ENCODE measurements at regions not wholly inside any gene's neighbourhood (a gene's known extent, or its start where the extent isn't known, plus 50 kb on each side); places are given as distances from the start of the nearest gene placed in this dataset.

GRCh38 chr13:22195726-22196125 is 524.9 kb downstream of the FGF9 start:
- CTCF ChIA-PET: no interaction called here
- POLR2A ChIA-PET: no interaction called here

GRCh38 chr13:22196777-22197176 is 525.9 kb downstream of the FGF9 start:
- Mint-ChIP-seq H3K36me3 (ENCODE audit: low read depth) (no peaks in the 10 kb centered on the region), H3K27ac (no peak overlapping the region), H3K4me1 (peaks cover 5% of the 10 kb centered on the region), H3K27me3 (no peaks in the 10 kb centered on the region), H3K9me3 (no peaks in the 10 kb centered on the region), H3K4me3 (no peak overlapping the region)
- no peak for TF ChIP-seq CTCF (IDR thresholded peaks at IDR 0.05)
- ATAC-seq (ENCODE audit: low read depth): no peak
- CTCF ChIA-PET: no interaction called here
- POLR2A ChIA-PET: no interaction called here
- intact Hi-C loops (cut with micrococcal nuclease): no loop called here
- DNase-seq: no peak

More at GRCh38 chr13:22195726-22196125, 524.9 kb downstream of the FGF9 start:
- intact Hi-C loops (cut with micrococcal nuclease): no loop called here
- Mint-ChIP-seq H3K27me3 (no peaks in the 10 kb centered on the region), H3K9me3 (no peaks in the 10 kb centered on the region), H3K36me3 (ENCODE audit: low read depth) (no peaks in the 10 kb centered on the region), H3K4me3 (no peak overlapping the region), H3K4me1 (peaks cover 5% of the 10 kb centered on the region), H3K27ac (no peak overlapping the region)
- DNase-seq (no peak), ATAC-seq (ENCODE audit: low read depth) (no peak)
- no peak for TF ChIP-seq CTCF (IDR thresholded peaks at IDR 0.05)

DNA sequence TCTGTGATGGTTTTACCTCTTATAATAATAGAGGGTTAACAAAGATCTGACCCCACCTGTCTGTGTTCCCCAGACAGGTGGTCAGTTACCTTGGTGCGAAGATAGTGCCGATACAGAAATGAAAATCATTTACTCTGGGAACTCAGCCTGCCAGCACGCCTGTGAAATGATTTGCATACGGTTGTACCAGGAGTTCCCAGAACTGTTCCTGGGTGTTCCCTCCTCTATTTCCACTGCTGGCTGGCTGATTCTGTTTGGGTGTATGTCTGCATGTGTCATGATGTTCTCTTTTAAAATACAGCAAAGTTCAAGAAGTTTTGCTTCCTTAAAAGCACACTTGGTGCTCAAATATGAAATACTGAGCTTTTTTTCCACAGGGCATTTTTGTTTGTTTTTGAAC is 527.1 kb downstream of the FGF9 start:
- Mint-ChIP-seq H3K4me1 (peaks cover 5% of the 10 kb centered on the region), H3K4me3 (no peak overlapping the region), H3K36me3 (ENCODE audit: low read depth) (no peaks in the 10 kb centered on the region), H3K27ac (no peak overlapping the region), H3K9me3 (no peaks in the 10 kb centered on the region), H3K27me3 (no peaks in the 10 kb centered on the region)
- POLR2A ChIA-PET: no interaction called here
- DNase-seq (no peak), ATAC-seq (ENCODE audit: low read depth) (no peak)
- no peak for TF ChIP-seq CTCF (IDR thresholded peaks at IDR 0.05)
- intact Hi-C loops (cut with micrococcal nuclease): no loop called here
- CTCF ChIA-PET: interaction anchor here (0.6 kb wide), 1 partner anchor 921 kb away, joined by 3 read pairs; no protein-coding TSS in a partner anchor

GRCh38 chr13:22198641-22199217 is 527.9 kb downstream of the FGF9 start:
- Mint-ChIP-seq H3K27ac (no peak overlapping the region), H3K4me3 (no peak overlapping the region), H3K4me1 (peaks cover 5% of the 10 kb centered on the region), H3K36me3 (ENCODE audit: low read depth) (no peaks in the 10 kb centered on the region), H3K9me3 (no peaks in the 10 kb centered on the region), H3K27me3 (no peaks in the 10 kb centered on the region)
- TF ChIP-seq CTCF (IDR thresholded peaks at IDR 0.05): no peak
- ATAC-seq (ENCODE audit: low read depth) (no peak), DNase-seq (no peak)
- ChIA-PET CTCF (no interaction called here), POLR2A (interaction anchor here (0.7 kb wide), 1 partner anchor 1057 kb away, joined by 3 read pairs; no protein-coding TSS in a partner anchor)
- intact Hi-C loops (cut with micrococcal nuclease): no loop called here

DNA sequence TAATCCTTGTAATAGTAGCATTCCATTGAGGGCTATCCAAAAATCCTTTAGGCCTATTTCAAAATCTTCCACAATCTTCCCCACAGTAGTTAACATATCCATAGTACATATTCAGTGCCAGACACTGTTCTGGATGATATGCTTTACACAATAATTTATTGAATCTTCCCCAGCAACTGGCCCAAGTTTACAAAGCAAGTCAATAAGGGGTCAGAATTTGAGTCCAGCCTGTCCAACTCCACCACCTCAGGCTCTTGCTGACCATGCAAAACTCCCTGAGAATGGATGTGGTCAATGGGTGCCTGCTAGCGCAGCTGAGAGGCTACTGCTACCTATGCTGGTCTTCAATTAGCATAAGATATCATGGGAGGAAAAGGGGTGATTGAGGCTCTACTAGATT is 529.6 kb downstream of the FGF9 start:
- intact Hi-C loops (cut with micrococcal nuclease): no loop called here
- Mint-ChIP-seq H3K9me3 (no peaks in the 10 kb centered on the region), H3K27me3 (no peaks in the 10 kb centered on the region), H3K27ac (no peak overlapping the region), H3K36me3 (ENCODE audit: low read depth) (no peaks in the 10 kb centered on the region), H3K4me3 (no peak overlapping the region), H3K4me1 (peaks cover 5% of the 10 kb centered on the region)
- ChIA-PET POLR2A (no interaction called here), CTCF (no interaction called here)
- ATAC-seq (ENCODE audit: low read depth): no peak
- no peak for DNase-seq
- TF ChIP-seq CTCF (IDR thresholded peaks at IDR 0.05): no peak
